ENCODE measurements at regions not wholly inside any gene's neighbourhood (a gene's known extent, or its start where the extent isn't known, plus 50 kb on each side); places are given as distances from the start of the nearest gene placed in this dataset.

- CTCF ChIA-PET = no interaction called here
- POLR2A ChIA-PET = no interaction called here
- DNase-seq (ENCODE audit: low read depth, low spot score) = no peak
- H3K4me3 ChIP-seq (ENCODE audit: low read depth, low read length) = no peak overlapping the region
- TF ChIP-seq CTCF (IDR thresholded peaks at IDR 0.05; ENCODE audit: insufficient read depth, low read length, missing control alignments) = no peak
Observed at GRCh38 chr2:129709956-129710598, 269.4 kb upstream of the RAB6C start.

- CTCF ChIA-PET = no interaction called here
- TF ChIP-seq CTCF (IDR thresholded peaks at IDR 0.05; ENCODE audit: insufficient read depth, low read length, missing control alignments) = no peak
- no peak overlapping the region for H3K4me3 ChIP-seq (ENCODE audit: low read depth, low read length)
- POLR2A ChIA-PET = no interaction called here
- DNase-seq (ENCODE audit: low read depth, low spot score) = no peak
Observed at GRCh38 chr2:129710670-129711495, 268.6 kb upstream of the RAB6C start.

GRCh38 chr2:129711816-129712675 lies 267.4 kb upstream of the RAB6C start:
- POLR2A ChIA-PET = no interaction called here
- DNase-seq (ENCODE audit: low read depth, low spot score) = no peak
- no peak for TF ChIP-seq CTCF (IDR thresholded peaks at IDR 0.05; ENCODE audit: insufficient read depth, low read length, missing control alignments)

GRCh38 chr2:129712676-129712985 lies 266.8 kb upstream of the RAB6C start:
- ChIA-PET POLR2A (no interaction called here), CTCF (no interaction called here)
- H3K4me3 ChIP-seq (ENCODE audit: low read depth, low read length) = no peak overlapping the region
- no peak for DNase-seq (ENCODE audit: low read depth, low spot score)
- no peak for TF ChIP-seq CTCF (IDR thresholded peaks at IDR 0.05; ENCODE audit: insufficient read depth, low read length, missing control alignments)

More at GRCh38 chr2:129711816-129712675, 267.4 kb upstream of the RAB6C start:
- H3K4me3 ChIP-seq (ENCODE audit: low read depth, low read length) = no peak overlapping the region
- CTCF ChIA-PET = no interaction called here

GRCh38 chr2:129713337-129713736 lies 266.1 kb upstream of the RAB6C start:
- TF ChIP-seq CTCF (IDR thresholded peaks at IDR 0.05; ENCODE audit: insufficient read depth, low read length, missing control alignments) = no peak
- CTCF ChIA-PET = no interaction called here
- H3K4me3 ChIP-seq (ENCODE audit: low read depth, low read length) = no peak overlapping the region
- DNase-seq (ENCODE audit: low read depth, low spot score) = no peak
- POLR2A ChIA-PET = no interaction called here

All from AG04449 (cell line).